ENCODE measurements at regions not wholly inside any gene's neighbourhood (a gene's known extent, or its start where the extent isn't known, plus 50 kb on each side); places are given as distances from the start of the nearest gene placed in this dataset.

DNA sequence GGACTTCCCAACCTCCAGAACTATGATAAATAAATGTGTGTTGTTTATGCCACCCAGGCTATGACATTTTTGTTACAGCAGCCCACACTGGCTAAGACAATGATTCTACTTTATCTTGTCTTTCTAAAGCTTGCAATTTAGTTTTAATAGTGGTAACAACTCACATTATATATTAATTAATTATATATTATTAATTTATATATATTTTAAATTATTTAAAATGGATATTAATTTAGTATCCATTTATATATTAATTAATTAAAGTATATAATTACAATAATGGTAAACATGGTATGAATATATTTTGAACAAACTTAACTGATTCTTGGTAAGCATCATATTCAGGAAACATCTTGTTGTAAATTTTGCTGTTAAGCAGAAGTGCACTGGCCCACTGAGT lies 863.9 kb downstream of the MCTP2 start:
- DNase-seq: no peak

DNA sequence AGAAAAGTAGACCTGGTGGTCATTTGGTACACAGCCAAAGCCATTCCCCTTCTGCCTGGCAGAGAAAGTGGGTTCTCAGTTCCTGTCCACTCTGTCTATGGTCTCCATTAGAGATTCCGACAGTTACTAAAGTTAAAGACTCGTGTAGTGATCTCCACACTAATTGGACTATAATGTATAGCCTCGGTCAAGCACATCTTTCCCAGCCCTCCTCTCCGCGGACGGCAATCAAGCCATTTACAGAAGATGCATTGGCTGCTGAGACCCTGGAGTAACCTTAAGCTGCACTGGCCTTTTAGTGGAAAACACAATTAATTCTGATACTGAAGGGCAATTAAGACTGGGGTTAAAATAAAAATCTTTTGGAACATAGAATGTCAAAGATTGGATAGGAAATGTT lies 865.3 kb downstream of the MCTP2 start:
- no peak for DNase-seq

DNA sequence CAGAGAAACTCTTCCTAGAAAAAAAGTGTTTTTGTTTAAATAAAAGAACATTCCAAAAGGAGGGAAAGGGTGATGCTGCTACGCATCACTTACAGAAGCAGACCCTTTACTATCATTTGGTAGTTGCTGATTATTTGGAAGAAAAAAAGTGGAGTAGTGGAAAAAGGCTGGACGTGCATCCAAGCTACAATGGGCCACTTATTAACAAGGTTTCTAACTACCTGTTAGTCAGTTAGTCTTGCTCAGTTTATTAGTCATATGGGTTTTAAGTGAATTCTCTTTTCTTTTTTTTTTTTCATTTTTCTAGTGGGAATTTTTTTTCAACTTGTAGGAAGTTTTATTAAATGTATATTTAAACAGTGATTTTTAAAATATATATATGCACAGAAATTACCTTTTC lies 866.0 kb downstream of the MCTP2 start:
- DNase-seq: no peak

DNA sequence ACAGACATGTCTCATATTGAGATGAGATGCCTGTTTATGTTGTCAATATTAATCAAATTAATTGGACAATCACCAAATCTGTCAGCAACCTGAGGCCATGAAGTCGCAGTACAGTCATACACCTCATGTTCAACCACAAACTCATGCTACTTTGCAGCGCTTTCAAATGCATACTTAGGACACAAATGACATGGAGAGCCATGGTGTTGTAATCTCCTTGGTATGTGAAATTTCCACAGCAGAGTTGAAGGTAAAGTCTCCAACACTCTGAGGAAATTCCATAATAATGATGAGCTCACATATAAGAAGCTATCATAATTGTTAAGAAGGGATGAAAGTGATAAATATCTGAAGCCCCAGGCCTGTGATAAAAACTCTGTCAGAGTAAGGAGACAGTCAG lies 873.9 kb downstream of the MCTP2 start:
- no peak for DNase-seq

DNA sequence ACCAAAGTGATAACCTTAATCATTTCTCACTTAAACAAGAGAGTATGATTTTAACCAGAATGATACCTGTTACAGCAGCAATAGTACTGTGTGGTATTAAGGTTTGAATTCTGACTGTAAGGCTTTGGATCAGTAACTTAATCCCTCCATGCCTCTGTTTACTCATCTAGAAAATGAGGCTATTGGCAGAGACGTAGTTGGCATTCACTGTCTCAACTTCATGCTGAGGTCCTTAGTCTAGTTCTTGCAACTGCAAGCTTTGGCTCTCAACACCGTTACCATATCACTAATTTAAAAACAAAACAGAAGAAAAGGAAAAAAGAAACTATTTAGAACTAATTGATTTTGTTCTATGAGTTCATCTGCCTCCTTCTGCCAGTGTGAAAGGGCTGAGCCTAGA lies 875.4 kb downstream of the MCTP2 start:
- DNase-seq: no peak

DNA sequence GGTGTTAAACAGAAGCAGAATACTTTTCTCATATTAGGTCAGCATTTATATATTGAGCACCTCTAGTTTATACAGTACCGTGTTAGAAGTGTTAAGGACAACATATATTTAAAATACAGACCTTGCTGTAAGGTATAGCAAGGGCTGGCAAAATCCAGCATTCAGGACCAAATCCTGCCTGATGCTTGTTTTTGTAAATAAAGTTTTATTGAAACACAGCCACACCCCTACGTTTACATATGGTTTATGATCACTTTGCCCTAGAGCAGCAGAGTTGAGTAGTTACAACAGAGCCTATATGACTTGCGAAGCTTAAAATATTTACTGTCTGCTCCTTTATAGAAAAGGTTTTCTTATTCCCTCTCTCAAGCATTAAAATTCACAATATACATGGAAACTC lies 877.3 kb downstream of the MCTP2 start:
- no peak for DNase-seq

DNA sequence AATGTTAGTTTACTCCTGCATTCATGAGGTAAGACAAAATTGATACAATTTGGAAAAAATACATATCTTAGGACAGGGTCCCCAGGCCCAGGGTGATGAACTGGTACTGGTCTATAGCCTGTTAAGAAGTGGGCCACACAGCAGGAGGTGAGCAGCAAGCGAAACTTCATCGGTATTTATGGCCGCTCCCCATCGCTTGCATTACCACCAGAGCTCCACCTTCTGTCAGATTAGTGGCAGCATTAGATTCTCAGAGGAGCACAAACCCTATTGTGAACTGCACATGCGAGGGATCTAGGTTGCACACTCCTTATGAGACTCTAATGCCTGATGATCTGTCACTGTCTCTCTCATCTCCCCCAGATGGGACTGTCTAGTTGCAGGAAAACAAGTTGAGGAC lies 880.6 kb downstream of the MCTP2 start:
- DNase-seq: no peak

DNA sequence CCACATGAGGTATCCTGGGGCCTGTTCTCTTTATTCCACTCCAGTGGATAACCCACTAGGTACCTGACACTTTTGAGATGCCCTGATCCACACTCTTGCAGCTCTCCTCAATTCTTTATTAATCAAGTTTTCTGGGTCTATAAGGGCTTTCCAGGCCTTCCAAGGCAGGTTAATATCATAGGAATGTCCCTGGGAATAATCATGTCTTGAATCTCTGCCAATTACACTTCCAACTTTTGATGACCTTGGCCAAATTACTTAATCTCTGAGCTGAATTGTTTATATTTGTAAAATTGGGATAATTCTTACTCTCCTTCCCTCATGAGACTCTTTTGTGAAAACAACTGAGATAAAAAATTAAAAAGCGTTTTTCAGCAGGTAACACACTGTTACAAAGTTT lies 881.7 kb downstream of the MCTP2 start:
- DNase-seq: no peak

DNA sequence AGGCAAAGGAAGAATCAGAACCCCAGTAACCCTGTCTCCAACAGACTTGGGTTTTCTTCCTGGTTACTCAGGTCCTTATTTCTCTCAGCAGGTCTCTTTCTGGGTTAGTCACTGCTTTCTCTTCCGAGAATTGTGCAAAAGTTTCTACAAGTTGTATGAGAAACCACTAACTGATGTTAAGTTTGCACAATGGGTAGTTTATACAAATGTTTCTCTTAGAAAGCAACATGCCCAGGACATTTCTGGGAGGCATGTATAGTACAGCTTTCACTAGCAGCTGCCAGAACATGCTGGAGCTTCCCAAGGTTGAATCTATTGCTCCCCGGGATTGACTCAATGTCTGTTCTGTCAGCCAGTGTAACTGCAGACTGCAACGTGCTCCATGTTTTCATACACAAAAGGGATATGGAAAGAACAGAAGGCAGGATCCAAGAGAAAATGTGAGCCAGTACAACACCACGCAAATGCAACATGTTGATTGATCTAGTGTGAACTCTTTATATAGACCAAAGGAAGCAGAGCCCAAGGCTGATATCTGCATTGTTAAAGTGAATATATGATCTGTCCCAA lies 887.8 kb downstream of the MCTP2 start:
- DNase-seq: no peak

DNA sequence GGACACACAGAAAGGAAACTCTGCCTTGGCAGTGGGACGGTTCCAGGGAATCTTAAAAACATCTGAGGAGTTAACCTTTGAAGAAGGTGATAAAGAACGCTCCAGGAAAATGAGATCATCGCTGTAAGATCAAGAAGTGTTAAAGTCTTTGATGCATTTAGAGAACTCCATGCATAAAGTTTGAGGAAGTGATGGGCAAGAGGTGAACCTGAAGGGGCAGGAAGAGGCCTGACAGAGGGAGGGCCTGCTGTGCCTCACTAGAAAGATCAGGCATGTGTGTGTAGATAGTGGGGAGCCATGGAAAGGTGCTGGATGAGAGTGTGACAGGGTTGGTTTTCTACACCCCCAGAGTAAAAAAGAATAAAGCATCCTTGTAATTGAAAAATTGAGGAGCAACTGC lies 889.2 kb downstream of the MCTP2 start:
- DNase-seq: no peak

DNA sequence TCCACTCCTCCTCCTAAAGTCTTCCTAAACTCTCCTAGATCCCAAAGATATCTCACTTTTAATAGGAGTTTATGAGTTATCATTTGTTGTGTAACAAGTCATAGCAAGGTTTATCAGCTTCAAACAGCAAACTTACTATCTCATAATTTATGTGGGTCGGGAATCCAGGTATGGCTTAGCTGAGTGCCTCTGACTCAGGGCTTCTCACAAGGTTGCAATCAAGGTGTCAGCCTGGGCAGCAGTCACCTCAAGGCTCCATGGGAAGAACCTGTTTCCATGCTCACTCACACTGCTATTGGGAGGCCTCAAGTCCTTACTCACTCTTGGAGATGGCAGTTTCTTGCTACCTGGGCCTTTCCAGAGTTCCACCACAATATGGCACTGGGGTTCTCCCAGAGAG lies 889.8 kb downstream of the MCTP2 start:
- no peak for DNase-seq

DNA sequence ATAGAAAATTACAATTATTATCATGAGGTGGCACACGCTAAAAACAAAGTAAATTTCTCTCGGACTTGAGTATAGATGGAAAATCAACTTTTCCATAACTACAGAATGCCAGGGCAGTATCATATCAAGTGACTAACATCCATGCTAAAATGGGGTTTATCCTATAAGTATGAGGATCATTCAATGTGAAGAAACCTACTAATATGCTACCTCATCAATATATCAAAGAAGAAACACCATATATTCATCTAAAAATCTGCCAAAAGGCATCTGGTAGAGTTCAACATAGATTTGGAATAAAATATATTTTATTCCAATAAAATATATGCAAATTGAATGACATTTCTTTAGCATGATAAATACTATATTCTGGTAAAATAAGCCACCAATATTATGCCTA lies 894.4 kb downstream of the MCTP2 start:
- DNase-seq: no peak

DNA sequence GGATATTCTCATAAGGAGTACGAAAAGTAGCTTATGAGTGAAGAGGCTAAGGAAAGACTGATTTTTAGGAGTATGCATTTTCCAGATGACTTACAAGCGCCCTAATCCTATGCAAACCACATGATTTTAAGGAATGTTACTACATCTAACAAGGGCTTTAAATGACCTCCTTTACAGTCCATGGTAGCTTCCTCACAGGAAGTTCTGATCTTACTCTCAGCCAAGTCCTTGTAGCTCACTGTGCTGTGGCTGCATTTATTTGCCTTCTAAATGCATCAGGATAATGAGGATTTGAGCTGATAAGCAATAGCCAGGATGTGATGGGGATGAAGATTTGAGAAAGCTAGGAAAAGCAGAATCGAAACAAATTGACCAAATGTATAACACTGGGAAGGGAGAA lies 896.0 kb downstream of the MCTP2 start:
- no peak for DNase-seq

DNA sequence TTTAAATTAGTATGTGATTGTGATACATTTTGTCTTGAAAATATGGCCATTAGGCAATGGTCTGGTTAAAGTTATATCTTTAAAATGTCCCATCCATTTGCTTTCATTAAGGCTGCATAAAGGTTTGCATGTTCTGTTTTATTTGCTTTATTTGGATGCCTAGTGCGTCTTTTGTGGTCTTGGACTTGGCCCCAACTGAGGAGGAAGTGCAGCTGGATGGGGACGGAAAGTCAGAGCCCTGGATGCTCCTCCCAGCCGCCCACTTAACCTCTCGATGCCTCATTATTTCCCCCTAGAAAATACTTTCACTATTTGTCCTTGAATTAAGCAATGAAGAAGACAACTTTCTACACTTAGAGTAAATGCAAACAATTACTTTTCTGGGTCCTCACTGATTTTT lies 898.2 kb downstream of the MCTP2 start:
- no peak for DNase-seq

DNA sequence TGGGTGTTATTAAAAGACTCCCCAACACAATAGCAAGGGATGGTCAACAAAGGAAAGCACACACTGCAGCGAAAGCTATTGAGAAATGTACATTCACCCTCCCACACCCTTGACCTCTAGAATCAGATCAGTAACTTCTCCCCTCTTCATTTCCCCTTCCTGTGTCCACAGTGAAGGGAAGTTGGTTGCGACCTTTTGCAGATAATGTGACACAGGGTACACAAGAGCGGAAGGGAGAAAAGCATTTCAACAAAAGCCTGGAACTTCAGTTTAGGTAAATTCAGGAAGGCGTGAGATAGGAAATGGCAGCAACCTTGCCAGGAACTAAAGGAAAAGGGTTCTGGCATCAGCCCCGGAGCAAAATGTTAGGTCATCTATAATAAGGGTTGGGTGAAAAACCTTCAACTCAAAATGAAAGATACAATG lies 899.8 kb downstream of the MCTP2 start:
- DNase-seq: no peak

DNA sequence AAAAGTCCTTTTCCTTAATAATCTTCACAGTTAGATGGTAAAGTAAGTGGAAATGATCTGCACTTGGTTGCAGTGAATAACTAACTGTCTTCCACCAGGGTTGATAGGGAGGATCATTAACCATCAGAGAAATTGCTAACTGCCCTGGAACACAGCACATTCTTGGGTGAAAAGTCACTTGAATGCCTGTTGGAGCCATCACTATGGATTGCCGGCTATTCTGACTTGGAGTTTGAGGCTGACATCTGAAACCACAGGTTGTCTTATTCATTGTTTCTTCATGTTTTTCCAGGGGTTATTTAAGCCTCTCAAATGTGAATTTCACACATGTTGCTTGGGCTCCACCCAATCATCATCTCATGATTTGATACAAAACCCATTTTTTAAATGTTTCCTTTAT lies 901.4 kb downstream of the MCTP2 start:
- DNase-seq: no peak

DNA sequence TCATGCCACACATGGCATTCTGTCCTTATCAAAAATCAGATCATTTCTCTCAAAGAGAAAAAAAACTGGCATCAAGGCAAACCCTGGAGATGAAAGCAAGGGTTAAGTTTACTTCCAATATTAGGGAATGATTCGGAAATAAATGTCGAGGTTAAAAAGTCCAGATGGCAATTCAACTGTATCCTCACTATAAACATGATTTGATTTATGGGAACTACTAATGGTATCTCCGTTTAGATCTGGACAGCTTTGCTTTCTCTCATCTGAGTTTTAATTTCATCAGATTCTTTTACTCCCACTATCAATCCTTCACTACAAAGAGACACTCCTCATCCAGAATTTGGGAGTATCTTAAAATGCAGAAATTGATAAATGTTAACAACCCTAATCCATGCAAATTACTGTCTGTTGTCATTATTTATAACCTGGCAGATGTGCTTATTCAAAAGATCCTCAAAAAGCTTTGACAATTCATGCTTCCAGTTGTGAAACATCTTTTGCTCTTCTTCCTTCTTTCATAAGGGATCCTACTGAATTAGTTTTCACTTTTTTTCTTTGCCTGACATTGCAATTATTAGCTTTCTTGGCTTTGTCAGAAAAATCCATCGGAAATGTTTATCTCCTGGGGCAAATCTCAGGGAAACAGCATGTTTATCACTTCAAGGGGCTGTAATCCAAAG lies 903.2 kb downstream of the MCTP2 start:
- no peak for DNase-seq

DNA sequence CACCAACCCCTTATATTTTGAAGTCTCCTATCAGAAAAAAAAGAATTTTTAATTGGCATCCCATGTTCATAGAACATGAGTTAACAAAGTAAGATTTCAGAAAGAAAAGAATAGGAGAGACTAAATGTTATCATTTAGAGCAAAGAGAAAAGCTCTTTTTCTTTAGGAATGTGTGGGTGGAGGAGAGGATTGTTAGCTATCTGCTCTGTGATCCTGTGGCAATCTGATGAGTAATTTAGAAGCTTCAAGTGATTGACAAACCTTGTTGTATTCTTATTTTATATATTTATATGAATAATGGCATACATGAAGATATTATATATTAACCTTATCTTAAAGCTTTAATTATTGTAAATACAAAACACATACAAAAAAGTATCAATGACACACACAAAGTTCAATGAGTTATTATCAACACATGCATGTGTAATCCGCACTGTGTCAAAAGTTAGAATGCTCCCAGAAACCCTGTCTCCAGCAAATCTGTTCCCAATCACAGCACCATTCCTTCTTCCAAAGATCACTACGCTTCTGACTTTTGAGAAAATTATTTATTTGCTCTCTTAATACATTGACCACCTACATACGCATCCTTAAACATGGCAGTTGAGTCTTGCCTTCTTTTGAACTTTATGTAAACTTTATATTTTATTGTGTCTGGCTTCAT lies 907.4 kb downstream of the MCTP2 start:
- DNase-seq: no peak

DNA sequence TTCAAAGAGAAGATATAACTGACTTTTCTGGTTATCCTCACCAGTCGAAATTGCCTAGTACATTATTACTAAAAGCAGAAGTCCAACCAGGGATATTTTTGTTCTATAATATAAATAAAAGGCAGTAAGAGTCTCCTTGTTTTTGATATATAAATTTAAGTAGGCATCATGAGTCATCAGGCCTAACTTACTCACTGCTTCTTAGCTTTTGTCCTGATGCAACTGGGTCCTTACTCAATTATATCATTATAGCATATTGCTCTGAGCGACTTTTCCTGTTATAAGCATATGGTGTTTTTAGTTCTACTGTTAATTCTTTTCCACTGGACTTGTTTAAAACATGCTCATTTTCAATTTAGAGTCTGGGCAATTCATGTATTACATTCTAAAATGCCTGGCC lies 910.1 kb downstream of the MCTP2 start:
- no peak for DNase-seq

DNA sequence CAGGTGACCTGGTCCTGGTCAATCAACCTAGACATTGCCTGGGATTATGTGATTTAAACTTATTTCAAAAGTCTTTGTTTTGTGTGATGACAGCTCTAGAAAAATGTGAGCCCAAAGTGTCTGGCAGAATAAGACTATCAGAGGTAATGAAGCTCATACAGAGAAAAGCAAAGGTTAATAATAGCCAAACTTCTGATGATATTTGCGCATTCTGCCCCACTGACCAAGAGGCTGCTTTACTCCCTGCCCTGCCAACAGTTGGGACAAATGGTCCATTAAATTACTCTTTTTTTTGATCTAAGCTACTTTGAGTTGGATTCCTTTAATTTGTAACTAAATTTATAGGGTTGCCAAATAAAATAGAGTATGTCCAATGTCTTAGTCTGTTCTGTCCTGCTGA lies 911.2 kb downstream of the MCTP2 start:
- DNase-seq: no peak

DNA sequence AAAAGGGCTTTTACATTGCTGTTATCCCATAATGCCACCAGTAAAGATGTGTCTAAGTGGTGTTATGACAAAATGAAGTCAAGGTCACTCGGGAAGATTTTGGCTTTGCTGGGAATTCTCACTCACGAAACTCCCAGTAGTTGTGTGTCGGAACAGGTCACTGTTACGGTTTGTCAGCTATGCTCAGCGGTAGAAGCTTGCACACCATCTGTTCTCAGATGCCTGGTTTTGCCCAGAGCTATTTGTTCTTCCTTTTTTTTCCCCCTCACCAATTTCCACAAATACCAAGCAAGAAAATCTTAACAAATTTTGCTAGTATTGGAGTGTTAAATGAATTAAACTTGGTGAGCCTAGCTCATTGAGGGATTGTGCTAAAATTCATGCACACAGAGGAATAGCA lies 915.1 kb downstream of the MCTP2 start:
- no peak for DNase-seq

DNA sequence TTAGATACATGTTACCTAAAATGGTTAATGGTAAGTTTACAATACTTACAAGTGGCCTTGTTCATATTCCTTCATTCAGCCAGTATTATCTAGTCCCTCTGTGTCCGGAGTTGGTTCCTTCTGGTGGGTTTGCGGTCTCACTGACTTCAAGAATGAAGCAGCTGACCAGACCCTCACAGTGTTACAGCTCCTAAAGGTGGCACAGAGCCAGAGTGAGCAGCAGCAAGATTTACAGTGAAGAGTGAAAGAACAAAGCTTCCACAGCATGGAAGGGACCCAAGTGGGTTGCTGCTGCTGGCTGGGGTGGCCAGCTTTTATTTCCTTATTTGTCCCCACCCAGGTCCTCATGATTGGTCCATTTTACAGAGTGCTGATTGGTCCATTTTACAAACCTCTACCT lies 916.8 kb downstream of the MCTP2 start:
- no peak for DNase-seq

DNA sequence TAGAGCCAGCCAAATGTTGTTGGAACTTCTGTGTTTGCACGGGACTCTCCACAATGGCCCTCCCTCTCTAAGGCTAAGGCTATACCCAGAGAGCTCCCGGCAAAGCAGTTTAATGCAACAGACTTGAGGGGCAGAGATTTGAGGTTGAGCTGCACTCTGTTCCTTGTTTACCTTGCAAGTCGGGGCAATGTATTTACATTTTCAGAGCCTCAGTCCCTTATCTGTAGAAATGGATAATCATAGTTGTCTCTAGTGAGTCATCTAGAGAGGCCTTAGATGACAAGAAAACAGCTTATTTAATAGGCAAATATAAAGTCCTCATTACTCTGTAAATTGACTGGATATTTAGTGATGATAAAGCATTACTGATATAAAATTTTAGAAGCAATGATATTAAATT lies 917.7 kb downstream of the MCTP2 start:
- no peak for DNase-seq

DNA sequence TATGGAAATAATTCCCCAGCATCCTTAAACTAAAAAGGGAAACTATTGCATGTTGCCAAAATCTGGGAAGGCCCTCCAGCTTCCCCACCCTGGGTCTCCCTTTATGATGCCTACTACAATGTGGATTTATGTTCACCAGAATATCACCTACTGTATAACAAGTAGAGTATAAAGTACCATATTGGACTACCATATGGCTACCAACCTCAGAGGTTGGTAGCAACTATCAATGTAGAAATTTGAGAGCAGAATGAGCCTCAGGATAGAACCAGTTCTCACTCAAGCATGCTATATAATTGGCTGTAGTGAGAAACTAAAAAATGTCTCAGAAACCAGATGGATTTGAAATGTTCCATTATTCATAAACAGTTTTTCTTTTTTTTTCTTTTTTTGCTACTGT lies 918.4 kb downstream of the MCTP2 start:
- no peak for DNase-seq

DNA sequence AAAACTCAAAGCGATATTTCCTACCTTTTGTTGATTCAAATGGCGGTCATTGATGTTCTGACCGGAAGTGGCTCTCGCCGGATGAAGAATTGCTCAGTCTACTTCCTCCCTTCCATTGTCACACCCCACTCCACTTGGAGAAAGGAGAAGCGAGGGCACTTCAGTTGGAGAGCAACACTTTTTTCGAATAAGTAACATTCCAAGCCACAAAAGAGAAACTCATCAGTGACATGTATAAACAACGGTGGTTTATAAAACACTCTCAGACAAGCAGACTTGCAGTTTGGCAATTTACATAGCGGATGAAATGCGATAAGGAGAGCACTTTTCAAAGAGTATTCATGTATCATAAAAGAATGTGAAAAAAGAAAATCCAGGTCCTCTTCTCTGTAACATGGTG lies 919.1 kb downstream of the MCTP2 start:
- DNase-seq: no peak
